ENCODE measurements at regions not wholly inside any gene's neighbourhood (a gene's known extent, or its start where the extent isn't known, plus 50 kb on each side); places are given as distances from the start of the nearest gene placed in this dataset.

DNA sequence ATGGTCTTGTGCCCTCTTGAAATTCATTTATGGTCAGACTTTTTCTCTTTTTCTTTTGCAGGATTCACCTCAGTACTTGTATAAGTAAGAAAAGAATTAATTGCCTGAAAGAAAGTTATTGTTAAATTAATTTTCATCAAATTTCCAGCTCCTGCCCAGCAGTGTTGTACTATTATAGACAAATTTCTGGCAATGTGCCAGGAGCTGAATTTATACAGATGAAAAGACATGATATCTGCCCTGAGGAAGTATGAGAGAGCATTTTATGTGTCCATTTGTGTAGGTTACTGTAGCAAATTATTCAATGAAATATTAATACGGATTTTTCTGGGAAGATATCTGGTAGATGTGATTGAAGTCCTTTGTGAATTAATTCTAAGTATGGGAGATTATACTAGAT, 2371.5 kb upstream of the TENM3 start:
- ATAC-seq (ENCODE audit: low read depth) (no peak), DNase-seq (no peak)
- Histone ChIP-seq H2BK5ac (ENCODE audit: low read depth, low read length, poor library complexity, severe bottlenecking) (no peak overlapping the region), H3K4me1 (ENCODE audit: control insufficient read depth, insufficient read depth, low read length) (no peaks in the 10 kb centered on the region), H4K5ac (ENCODE audit: low read depth, low read length) (no peak overlapping the region), H3K4me2 (ENCODE audit: low read depth, low read length) (no peak overlapping the region), H2BK15ac (ENCODE audit: low read depth, low read length) (no peak overlapping the region), H4K8ac (ENCODE audit: low read depth in 2 of 2, low read length in 2 of 2) (no peak overlapping the region), H3K79me1 (ENCODE audit: low read depth in 1 of 2, low read length in 2 of 2) (no peaks in the 10 kb centered on the region), H3K27ac (ENCODE audit: insufficient read depth, low read length) (no peak overlapping the region), H2AK5ac (ENCODE audit: low read depth, low read length) (no peak overlapping the region), H3K9ac (ENCODE audit: low read depth, low read length) (no peak overlapping the region), H2BK120ac (ENCODE audit: low read depth, low read length) (no peak overlapping the region), H4K91ac (ENCODE audit: insufficient read depth, low read depth, low read length) (no peak overlapping the region), H3K4ac (ENCODE audit: low read depth, low read length) (no peak overlapping the region), H4K20me1 (ENCODE audit: insufficient read depth, low read length) (no peaks in the 10 kb centered on the region), H2AK9ac (replicated peaks; ENCODE audit: low read depth, low read length, poor library complexity) (no peak overlapping the region), H3K23ac (ENCODE audit: low read depth, low read length) (no peak overlapping the region), H3K27me3 (ENCODE audit: control insufficient read depth, insufficient read depth, low read length) (no peaks in the 10 kb centered on the region), H3K14ac (replicated peaks; ENCODE audit: low read depth, low read length) (no peak overlapping the region), H3K36me3 (ENCODE audit: control insufficient read depth, insufficient read depth, low read length) (no peaks in the 10 kb centered on the region), H2BK20ac (ENCODE audit: low read depth, low read length) (no peak overlapping the region), H3K9me1 (ENCODE audit: insufficient read depth, low read length) (no peaks in the 10 kb centered on the region), H2AFZ (replicated peaks; ENCODE audit: low read length, poor library complexity) (no peak overlapping the region), H3K9me3 (ENCODE audit: control insufficient read depth, insufficient read depth, low read length) (no peaks in the 10 kb centered on the region), H3K4me3 (ENCODE audit: insufficient read depth, low read depth, low read length) (no peak overlapping the region), H3K56ac (ENCODE audit: extremely low read depth, insufficient read depth, low read length) (no peak overlapping the region), H3K18ac (ENCODE audit: low read depth, low read length) (no peak overlapping the region)
- dilution Hi-C loops (cut with HindIII; ENCODE audit: low sequenced_read_pairs, unreplicated experiment), result no loop called here
- no CpG with 5 or more reads among the region's 1 CpG for WGBS, 2 experiments (ENCODE audit: extremely low coverage in 2 of 2, insufficient read length in 1 of 2)
- BruUV-seq (replicated peaks), result no TSS peak
- intact Hi-C loops (cut with micrococcal nuclease), result no loop called here
- CTCF ChIA-PET, result no interaction called here
- POLR2A ChIA-PET (ENCODE audit: unreplicated experiment), result no interaction called here
- TF ChIP-seq, protein P1, sequence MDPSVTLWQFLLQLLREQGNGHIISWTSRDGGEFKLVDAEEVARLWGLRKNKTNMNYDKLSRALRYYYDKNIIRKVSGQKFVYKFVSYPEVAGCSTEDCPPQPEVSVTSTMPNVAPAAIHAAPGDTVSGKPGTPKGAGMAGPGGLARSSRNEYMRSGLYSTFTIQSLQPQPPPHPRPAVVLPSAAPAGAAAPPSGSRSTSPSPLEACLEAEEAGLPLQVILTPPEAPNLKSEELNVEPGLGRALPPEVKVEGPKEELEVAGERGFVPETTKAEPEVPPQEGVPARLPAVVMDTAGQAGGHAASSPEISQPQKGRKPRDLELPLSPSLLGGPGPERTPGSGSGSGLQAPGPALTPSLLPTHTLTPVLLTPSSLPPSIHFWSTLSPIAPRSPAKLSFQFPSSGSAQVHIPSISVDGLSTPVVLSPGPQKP (IDR thresholded peaks at IDR 0.05; ENCODE audit: borderline replicate concordance, low read depth, low read length), result no peak
- TF ChIP-seq NFE2L2 (IDR thresholded peaks at IDR 0.05; ENCODE audit: low read depth, low read length) (no peak), RAD21 (IDR thresholded peaks at IDR 0.05; ENCODE audit: low read length) (no peak), POLR2A (IDR thresholded peaks at IDR 0.05; ENCODE audit: low read depth, low read length) (no peak), RFX5 (IDR thresholded peaks at IDR 0.05; ENCODE audit: low read depth, low read length) (no peak), MAZ (IDR thresholded peaks at IDR 0.05; ENCODE audit: borderline replicate concordance, low read depth, low read length) (no peak), BHLHE40 (IDR thresholded peaks at IDR 0.05; ENCODE audit: low read depth, low read length) (no peak), FOS (IDR thresholded peaks at IDR 0.05; ENCODE audit: low read depth, low read length) (no peak), CHD1 (IDR thresholded peaks at IDR 0.05; ENCODE audit: low read depth, low read length) (no peak), RCOR1 (IDR thresholded peaks at IDR 0.05; ENCODE audit: insufficient replicate concordance, low read length) (no peak), MAFK (IDR thresholded peaks at IDR 0.05; ENCODE audit: low read depth, low read length) (no peak)
- in situ Hi-C loops (cut with MboI; ENCODE audit: low sequenced_read_pairs), result no loop called here

Measured in IMR-90 (cell line).